K562 (cell line): ENCODE measurements at regions not wholly inside any gene's neighbourhood (a gene's known extent, or its start where the extent isn't known, plus 50 kb on each side); places are given as distances from the start of the nearest gene placed in this dataset.

Experiments used
- ATAC-seq: fragments of 200-7000 bp; cut with Tn5 transposase; 3 replicates; pipeline ENCODE4 v1.9.1; 2020; ENCODE audit warnings: moderate library complexity
- BruUV-seq: library from RNA; stranded (reverse); fragments of 400-500 nt; replicated peaks from 2 replicates; lab custom pipeline; 2021; lab: Mats Ljungman, UMichigan
- CTCF ChIA-PET: fragments of 300-600 bp; formaldehyde crosslinking; extraction: SDS; loops from one replicate; lab custom pipeline; 2021; ENCODE audit warnings: low intra/inter-chr PET ratio; lab: Yijun Ruan, JAX
- POLR2A ChIA-PET: fragments of 300-600, 350-650 bp; sonication (Branson Sonifier 250); formaldehyde crosslinking; extraction: SDS; loops from one replicate; lab custom pipeline; 2021; ENCODE audit warnings: antibody characterized with exemption, inconsistent platforms; lab: Yijun Ruan, JAX
- DNase-seq, 4 experiments: peaks; one replicate each; pipeline versions ENCODE4 v3.0.0 to v3.0.0-alpha.2; 2011 to 2018; ENCODE audit warnings: low spot score in 3 of 4, mixed read lengths in 3 of 4; ENCODE audit errors: extremely low read depth in 1 of 4
- FAIRE-seq: peaks from 2 replicates; lab custom pipeline; 2011; peaks lifted over from hg19 to GRCh38; lab: Jason Lieb, UNC
- H2AFZ ChIP-seq: 2 replicates; pipeline ENCODE4 v1.6.0; 2011; ENCODE audit warnings: low read depth, low read length, control low read depth, inconsistent platforms
- H3K27ac ChIP-seq: fragments of 200-600 bp; 3 replicates; pipeline ENCODE4 v1.8.0; 2011; ENCODE audit warnings: low read depth, mild to moderate bottlenecking, control low read depth, inconsistent platforms, low read length, moderate library complexity, mixed read lengths; ENCODE audit errors: extremely low read depth
- H3K27me3 ChIP-seq, 2 experiments: fragments of 300-600 bp in 1 of 2; 2 replicates in 1 of 2; 3 replicates in 1 of 2; pipeline versions ENCODE4 v1.6.0 to v1.8.0; 2011; ENCODE audit warnings: inconsistent platforms in 2 of 2, low read length in 2 of 2, mild to moderate bottlenecking in 1 of 2, mixed read lengths in 1 of 2, moderate library complexity in 1 of 2; ENCODE audit not compliant: control insufficient read depth in 2 of 2, insufficient read depth in 2 of 2
- H3K36me3 ChIP-seq: fragments of 300-600 bp; 3 replicates; pipeline ENCODE4 v1.8.0; 2011; ENCODE audit warnings: mild to moderate bottlenecking, low read length, inconsistent platforms; ENCODE audit not compliant: control insufficient read depth, insufficient read depth
- H3K4me1 ChIP-seq, 2 experiments: fragments of 200-600 bp in 1 of 2; replicated peaks in 1 of 2; 2 replicates in 1 of 2; 3 replicates in 1 of 2; pipeline versions ENCODE4 v1.5.1 to v1.8.0; 2011; ENCODE audit warnings: inconsistent platforms in 2 of 2, low read length in 2 of 2, mild to moderate bottlenecking in 1 of 2, mixed read lengths in 1 of 2, moderate library complexity in 1 of 2; ENCODE audit not compliant: control insufficient read depth in 2 of 2, insufficient read depth in 2 of 2
- H3K4me2 ChIP-seq: 2 replicates; pipeline ENCODE4 v1.6.1; 2011; ENCODE audit warnings: low read length, control low read depth, inconsistent platforms, mixed read lengths; ENCODE audit not compliant: insufficient read depth
- H3K4me3 ChIP-seq: fragments of 200-600 bp; sonication (generic), shearing (Covaris generic); 2 replicates; pipeline ENCODE4 v1.5.1; 2016; ENCODE audit warnings: control low read depth, inconsistent platforms
- H3K79me2 ChIP-seq: fragments of 200-600 bp; 3 replicates; pipeline ENCODE4 v1.8.0; 2011; ENCODE audit warnings: low read length, inconsistent platforms; ENCODE audit not compliant: control insufficient read depth, insufficient read depth
- H3K9ac ChIP-seq, 2 experiments: 2 replicates each; pipeline versions ENCODE4 v1.6.0 to v1.6.1; 2011; ENCODE audit warnings: low read depth in 2 of 2, low read length in 2 of 2, control low read depth in 1 of 2, inconsistent platforms in 1 of 2, mild to moderate bottlenecking in 1 of 2, mixed read lengths in 1 of 2; ENCODE audit not compliant: insufficient read depth in 1 of 2
- H3K9me1 ChIP-seq: one replicate; pipeline ENCODE4 v1.6.0; 2011; ENCODE audit warnings: inconsistent platforms, mild to moderate bottlenecking, low read length, moderate library complexity; ENCODE audit not compliant: control insufficient read depth, insufficient read depth
- H3K9me3 ChIP-seq: replicated peaks from 2 replicates; pipeline ENCODE4 v1.5.1; 2011; ENCODE audit warnings: low read depth, low read length, inconsistent platforms; ENCODE audit not compliant: control insufficient read depth, insufficient read depth
- H4K20me1 ChIP-seq: replicated peaks from 2 replicates; pipeline ENCODE4 v1.6.1; 2011; ENCODE audit warnings: low read length, inconsistent platforms, mixed read lengths; ENCODE audit not compliant: control insufficient read depth, insufficient read depth
- IRF2 ChIP-seq: sonication (generic); formaldehyde crosslinking; IDR thresholded peaks from 2 replicates; pipeline ENCODE4 v1.8.1; 2022; ENCODE audit warnings: mild to moderate bottlenecking, missing genetic modification reagents
- POLR2AphosphoS5 ChIP-seq: IDR thresholded peaks from 2 replicates; pipeline ENCODE4 v1.6.1; 2011; ENCODE audit warnings: mild to moderate bottlenecking, low read depth, low read length, moderate library complexity; ENCODE audit not compliant: control insufficient read depth, insufficient read depth
- ZNF766 ChIP-seq: fragments of 200-800 bp; sonication (Bioruptor generic); conservative IDR thresholded peaks from 2 replicates; pipeline ENCODE4 v1.6.1; 2016; ENCODE audit warnings: missing genetic modification characterization, missing compliant biosample characterization
- WGBS: fragments of 100-300 bp; shearing (Covaris generic); methylation state at CpG from one replicate; pipeline ENCODE4 v1.1.6; 2016; ENCODE audit warnings: low coverage, mixed read lengths; ENCODE audit not compliant: insufficient coverage; ENCODE audit errors: missing lambda C conversion rate; 5-methylcytosine and 5-hydroxymethylcytosine counted together
- in situ Hi-C: fragments of 300-500 bp; cut with MboI; formaldehyde crosslinking; loops from 4 replicates; pipeline ENCODE4 v1.15.0; 2018; ENCODE audit warnings: inconsistent platforms, mixed read lengths
- intact Hi-C: fragments of 100-400 bp; cut with micrococcal nuclease; formaldehyde crosslinking; loops from 2 replicates; pipeline ENCODE4 v1.14.2; 2022
- TF ChIP-seq, protein P1 (sequence below): conservative IDR thresholded peaks from 2 replicates; pipeline ENCODE4 v1.6.1; 2011; ENCODE audit warnings: low read depth, mild to moderate bottlenecking, low read length; ENCODE audit not compliant: control insufficient read depth
- TF ChIP-seq, protein P2 (sequence below): fragments of 250-450 bp; sonication (Bioruptor Pico); IDR thresholded peaks from 2 replicates; pipeline ENCODE4 v1.8.0; 2022; ENCODE audit warnings: moderate library complexity, mild to moderate bottlenecking, inconsistent platforms
- TF ChIP-seq, protein P3 (sequence below): fragments of 450-650 bp; conservative IDR thresholded peaks from 2 replicates; pipeline ENCODE4 v1.6.1; 2016; ENCODE audit warnings: missing genetic modification characterization, low read depth, mild to moderate bottlenecking, missing compliant biosample characterization, moderate library complexity
- TF ChIP-seq, protein P4 (sequence below): fragments of 450-650 bp; IDR thresholded peaks from 2 replicates; pipeline ENCODE4 v1.6.1; 2016; ENCODE audit warnings: missing biosample characterization, missing genetic modification characterization

DNA sequence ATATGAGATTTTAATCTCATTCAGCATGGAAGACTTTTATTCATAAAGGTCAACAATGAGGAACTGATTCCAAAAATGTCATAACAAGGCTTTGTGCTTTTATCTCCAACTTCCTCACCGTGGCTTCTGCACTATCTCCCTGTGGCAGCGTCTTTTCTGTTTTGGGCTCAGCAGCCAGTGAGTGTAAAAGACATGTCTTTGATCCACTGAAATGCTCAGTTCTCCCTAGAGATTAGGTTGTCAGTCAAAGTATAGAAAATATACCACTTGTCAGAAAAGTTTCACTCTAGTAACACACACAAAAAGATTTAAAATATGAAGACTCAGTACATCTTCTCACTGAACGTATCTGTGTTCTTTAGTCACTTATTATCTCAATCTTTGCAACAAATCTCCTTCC, 901.8 kb upstream of the ZWINT start:
- in situ Hi-C loops (no loop called here), intact Hi-C loops (no loop called here)
- Histone ChIP-seq H3K9me3 (no peaks in the 10 kb centered on the region), H3K4me3 (no peak overlapping the region), H3K36me3 (no peaks in the 10 kb centered on the region), H3K79me2 (no peaks in the 10 kb centered on the region), H3K9ac (no peak overlapping the region), H3K27ac (no peak overlapping the region), H3K9me1 (no peaks in the 10 kb centered on the region), H3K4me1 (no peaks in the 10 kb centered on the region), H4K20me1 (no peaks in the 10 kb centered on the region), H3K27me3 (no peaks in the 10 kb centered on the region), H2AFZ (no peak overlapping the region), H3K4me2 (no peak overlapping the region)
- ATAC-seq (no peak), FAIRE-seq (no peak), DNase-seq (no peak)
- no TSS peak for BruUV-seq
- ChIA-PET CTCF (no interaction called here), POLR2A (no interaction called here)
- 3% methylated on average over 3 of the region's 3 CpGs for WGBS
- TF ChIP-seq, protein P1, sequence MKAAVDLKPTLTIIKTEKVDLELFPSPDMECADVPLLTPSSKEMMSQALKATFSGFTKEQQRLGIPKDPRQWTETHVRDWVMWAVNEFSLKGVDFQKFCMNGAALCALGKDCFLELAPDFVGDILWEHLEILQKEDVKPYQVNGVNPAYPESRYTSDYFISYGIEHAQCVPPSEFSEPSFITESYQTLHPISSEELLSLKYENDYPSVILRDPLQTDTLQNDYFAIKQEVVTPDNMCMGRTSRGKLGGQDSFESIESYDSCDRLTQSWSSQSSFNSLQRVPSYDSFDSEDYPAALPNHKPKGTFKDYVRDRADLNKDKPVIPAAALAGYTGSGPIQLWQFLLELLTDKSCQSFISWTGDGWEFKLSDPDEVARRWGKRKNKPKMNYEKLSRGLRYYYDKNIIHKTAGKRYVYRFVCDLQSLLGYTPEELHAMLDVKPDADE: no peak

DNA sequence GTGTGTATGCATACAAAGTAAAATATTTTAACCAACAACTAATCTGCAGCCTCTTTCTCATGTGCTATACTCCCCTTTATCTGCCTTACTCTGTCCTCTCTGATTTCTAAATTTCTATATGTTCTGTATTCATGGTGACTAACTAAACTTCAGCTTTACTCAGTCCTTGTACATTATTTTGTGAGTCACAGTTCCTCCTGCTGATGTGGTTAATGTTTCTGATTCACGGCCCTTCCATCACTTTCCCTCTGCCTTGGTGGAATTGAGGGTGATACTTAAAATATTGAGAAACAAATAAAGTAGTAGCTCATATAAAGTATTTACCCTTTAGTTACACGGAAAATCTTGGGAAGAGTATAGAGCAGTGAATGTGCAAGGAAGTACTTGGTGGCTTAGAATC, 899.1 kb upstream of the ZWINT start:
- POLR2A ChIA-PET: no interaction called here
- 0% methylated on average over 2 of the region's 2 CpGs for WGBS

More for the DNA sequence above, 899.1 kb upstream of the ZWINT start:
- DNase-seq (no peak), ATAC-seq (no peak), FAIRE-seq (no peak)
- no peak overlapping the region for H2AFZ ChIP-seq
- intact Hi-C loops (no loop called here), in situ Hi-C loops (no loop called here)
- no peaks in the 10 kb centered on the region for H3K9me1 ChIP-seq
- no peaks in the 10 kb centered on the region for H4K20me1 ChIP-seq
- no peaks in the 10 kb centered on the region for H3K79me2 ChIP-seq
- no TSS peak for BruUV-seq
- no peak overlapping the region for H3K4me2 ChIP-seq
- no peak overlapping the region for H3K9ac ChIP-seq
- no peaks in the 10 kb centered on the region for H3K36me3 ChIP-seq
- TF ChIP-seq ZNF766 (CRISPR knock-in tag): no peak
- TF ChIP-seq, protein P2, sequence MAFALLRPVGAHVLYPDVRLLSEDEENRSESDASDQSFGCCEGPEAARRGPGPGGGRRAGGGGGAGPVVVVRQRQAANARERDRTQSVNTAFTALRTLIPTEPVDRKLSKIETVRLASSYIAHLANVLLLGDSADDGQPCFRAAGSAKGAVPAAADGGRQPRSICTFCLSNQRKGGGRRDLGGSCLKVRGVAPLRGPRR (CRISPR knock-in tag): no peak
- TF ChIP-seq POLR2AphosphoS5: no peak
- TF ChIP-seq, protein P3, sequence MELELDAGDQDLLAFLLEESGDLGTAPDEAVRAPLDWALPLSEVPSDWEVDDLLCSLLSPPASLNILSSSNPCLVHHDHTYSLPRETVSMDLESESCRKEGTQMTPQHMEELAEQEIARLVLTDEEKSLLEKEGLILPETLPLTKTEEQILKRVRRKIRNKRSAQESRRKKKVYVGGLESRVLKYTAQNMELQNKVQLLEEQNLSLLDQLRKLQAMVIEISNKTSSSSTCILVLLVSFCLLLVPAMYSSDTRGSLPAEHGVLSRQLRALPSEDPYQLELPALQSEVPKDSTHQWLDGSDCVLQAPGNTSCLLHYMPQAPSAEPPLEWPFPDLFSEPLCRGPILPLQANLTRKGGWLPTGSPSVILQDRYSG (tag): no peak
- TF ChIP-seq, protein P4, sequence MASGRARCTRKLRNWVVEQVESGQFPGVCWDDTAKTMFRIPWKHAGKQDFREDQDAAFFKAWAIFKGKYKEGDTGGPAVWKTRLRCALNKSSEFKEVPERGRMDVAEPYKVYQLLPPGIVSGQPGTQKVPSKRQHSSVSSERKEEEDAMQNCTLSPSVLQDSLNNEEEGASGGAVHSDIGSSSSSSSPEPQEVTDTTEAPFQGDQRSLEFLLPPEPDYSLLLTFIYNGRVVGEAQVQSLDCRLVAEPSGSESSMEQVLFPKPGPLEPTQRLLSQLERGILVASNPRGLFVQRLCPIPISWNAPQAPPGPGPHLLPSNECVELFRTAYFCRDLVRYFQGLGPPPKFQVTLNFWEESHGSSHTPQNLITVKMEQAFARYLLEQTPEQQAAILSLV (tag): no peak
- no peak for TF ChIP-seq IRF2 (CRISPR knock-in tag)
- TF ChIP-seq, protein P1: no peak
- TF ChIP-seq, all 486 proteins: peak for 0
- no peaks in the 10 kb centered on the region for H3K27me3 ChIP-seq
- CTCF ChIA-PET: no interaction called here
- H3K27ac ChIP-seq: no peak overlapping the region
- no peak overlapping the region for H3K4me3 ChIP-seq
- no peaks in the 10 kb centered on the region for H3K9me3 ChIP-seq
- H3K4me1 ChIP-seq: no peaks in the 10 kb centered on the region
